ENCODE measurements at regions not wholly inside any gene's neighbourhood (a gene's known extent, or its start where the extent isn't known, plus 50 kb on each side); places are given as distances from the start of the nearest gene placed in this dataset.
A peak's percentile ranks its signal among the peaks of the same experiment; 100 is the strongest.

- H3K4me3 ChIP-seq (ENCODE audit: low read depth, low read length): no peak overlapping the region
- DNase-seq (ENCODE audit: low read depth): no peak
- TF ChIP-seq, protein P1, sequence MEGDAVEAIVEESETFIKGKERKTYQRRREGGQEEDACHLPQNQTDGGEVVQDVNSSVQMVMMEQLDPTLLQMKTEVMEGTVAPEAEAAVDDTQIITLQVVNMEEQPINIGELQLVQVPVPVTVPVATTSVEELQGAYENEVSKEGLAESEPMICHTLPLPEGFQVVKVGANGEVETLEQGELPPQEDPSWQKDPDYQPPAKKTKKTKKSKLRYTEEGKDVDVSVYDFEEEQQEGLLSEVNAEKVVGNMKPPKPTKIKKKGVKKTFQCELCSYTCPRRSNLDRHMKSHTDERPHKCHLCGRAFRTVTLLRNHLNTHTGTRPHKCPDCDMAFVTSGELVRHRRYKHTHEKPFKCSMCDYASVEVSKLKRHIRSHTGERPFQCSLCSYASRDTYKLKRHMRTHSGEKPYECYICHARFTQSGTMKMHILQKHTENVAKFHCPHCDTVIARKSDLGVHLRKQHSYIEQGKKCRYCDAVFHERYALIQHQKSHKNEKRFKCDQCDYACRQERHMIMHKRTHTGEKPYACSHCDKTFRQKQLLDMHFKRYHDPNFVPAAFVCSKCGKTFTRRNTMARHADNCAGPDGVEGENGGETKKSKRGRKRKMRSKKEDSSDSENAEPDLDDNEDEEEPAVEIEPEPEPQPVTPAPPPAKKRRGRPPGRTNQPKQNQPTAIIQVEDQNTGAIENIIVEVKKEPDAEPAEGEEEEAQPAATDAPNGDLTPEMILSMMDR (IDR thresholded peaks at IDR 0.05; ENCODE audit: control insufficient read depth, extremely low read depth, insufficient read depth): no peak
Observed at GRCh38 chr22:49027368-49027670, 800.4 kb downstream of the BRD1 start.

DNA sequence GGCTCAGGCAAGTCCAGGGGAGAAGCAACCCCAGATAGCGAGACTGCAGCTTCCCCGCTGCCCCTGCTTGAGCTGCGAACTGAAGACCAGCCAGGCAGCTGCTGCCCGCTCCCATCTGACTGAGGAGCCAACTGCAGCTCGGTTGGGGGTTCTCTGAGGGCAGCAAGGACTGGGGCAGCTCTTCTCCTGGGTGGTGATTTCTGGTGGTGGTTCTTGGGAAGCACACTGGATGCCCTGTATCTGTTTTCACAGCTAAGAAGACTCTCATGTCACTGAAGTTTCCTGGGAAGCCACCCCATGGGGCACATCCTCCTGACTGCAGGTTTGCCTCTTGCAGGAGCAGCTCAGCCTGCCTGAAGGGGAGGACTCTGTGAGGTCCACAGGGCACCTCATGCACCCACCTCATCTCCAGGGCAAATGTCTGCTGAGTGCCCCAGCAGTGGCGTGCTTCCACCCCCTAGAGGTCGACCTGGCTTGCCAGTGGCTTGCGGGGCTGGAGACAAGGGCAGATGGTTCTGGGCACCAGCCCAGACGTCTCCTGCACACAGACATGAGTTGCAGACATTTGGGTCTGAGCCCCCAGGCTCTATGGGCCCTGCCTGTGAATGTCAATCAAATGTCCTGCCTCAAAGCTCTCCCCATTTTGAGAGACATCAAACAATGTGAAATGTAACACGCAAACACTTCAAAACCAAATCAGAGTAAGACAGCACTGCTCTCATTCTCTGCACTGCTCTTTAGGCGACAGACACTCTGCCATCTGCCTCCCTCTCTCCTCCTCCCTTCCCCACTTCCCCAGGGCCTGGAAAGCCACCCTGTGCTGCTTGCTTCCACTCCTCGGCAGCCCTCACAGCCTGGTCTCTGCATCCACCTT lies 800.9 kb downstream of the BRD1 start:
- DNase-seq (ENCODE audit: low read depth): no peak
- H3K4me3 ChIP-seq (ENCODE audit: low read depth, low read length): no peak overlapping the region
- TF ChIP-seq, protein P1 (IDR thresholded peaks at IDR 0.05; ENCODE audit: control insufficient read depth, extremely low read depth, insufficient read depth): 0 out of 2 replicates have a peak, but pooled peaks have one; percentile 6

DNA sequence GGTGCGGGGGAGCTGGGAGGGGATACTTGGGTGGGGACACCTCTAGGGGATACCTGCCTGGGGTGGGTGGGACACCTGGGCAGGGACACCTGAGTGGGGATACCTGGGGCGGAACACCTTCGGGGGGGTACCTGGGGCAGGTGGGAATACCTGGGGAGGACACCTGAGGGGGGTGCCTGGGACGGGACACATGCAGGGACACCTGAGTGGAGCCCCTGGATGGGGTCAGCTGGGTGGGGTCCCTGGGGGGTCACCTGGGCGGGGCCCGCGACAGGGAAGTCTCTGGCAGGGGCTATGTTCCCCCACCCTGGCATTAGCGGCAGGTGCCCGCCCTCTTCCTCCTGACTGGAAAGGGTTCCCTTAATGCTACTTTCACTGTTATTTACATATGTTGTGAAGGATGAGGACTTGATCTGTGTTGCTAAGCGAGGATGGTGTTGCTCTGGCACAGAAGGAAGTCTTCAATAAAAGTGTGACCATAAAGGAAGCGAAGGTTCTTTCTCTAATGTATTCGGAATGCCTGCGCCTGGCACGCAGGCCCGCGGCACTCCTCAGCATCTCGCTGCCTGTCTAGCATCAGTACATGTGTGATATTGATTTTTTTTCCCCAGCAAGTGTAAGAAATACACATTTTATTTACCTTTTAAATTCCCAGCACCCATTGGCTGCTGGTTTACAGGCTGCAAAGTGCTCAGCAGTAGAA lies 801.7 kb downstream of the BRD1 start:
- DNase-seq (ENCODE audit: low read depth): no peak
- no peak overlapping the region for H3K4me3 ChIP-seq (ENCODE audit: low read depth, low read length)
- TF ChIP-seq, protein P1 (IDR thresholded peaks at IDR 0.05; ENCODE audit: control insufficient read depth, extremely low read depth, insufficient read depth): no peak

DNA sequence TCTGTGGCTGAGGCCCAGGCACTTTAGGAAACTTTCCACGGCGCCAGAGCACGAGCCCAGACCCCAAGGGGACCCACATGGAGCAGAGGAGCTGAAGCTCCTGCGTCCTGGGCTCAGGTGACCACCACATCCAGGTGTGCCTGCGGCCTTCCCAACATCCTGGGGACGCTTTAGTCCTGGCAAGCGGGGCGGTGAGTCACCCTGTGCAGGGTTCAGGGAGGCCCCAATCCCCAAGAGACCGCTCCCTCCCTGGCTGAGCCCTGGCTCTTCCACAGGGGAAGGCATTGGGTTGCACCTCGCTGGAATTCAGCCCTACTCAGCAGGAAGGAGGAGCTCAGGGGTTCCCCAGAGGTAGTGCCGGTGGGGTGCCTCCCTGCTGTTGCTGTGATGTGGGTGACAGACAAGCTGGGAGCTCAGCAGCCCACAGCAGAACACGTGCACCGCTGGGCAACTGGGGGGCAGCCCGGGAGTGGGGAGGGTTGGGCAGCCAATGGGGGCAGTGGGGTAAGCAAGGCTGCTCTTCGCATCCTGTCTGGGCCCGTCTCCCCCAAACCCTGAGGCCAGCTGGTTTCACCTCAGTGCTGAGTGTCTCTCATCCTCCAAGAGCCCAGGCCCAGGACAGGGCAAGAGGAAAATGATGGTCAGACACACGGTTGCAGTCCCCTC lies 802.8 kb downstream of the BRD1 start:
- TF ChIP-seq, protein P1 (IDR thresholded peaks at IDR 0.05; ENCODE audit: control insufficient read depth, extremely low read depth, insufficient read depth): no peak
- H3K4me3 ChIP-seq (ENCODE audit: low read depth, low read length): no peak overlapping the region
- no peak for DNase-seq (ENCODE audit: low read depth)

DNA sequence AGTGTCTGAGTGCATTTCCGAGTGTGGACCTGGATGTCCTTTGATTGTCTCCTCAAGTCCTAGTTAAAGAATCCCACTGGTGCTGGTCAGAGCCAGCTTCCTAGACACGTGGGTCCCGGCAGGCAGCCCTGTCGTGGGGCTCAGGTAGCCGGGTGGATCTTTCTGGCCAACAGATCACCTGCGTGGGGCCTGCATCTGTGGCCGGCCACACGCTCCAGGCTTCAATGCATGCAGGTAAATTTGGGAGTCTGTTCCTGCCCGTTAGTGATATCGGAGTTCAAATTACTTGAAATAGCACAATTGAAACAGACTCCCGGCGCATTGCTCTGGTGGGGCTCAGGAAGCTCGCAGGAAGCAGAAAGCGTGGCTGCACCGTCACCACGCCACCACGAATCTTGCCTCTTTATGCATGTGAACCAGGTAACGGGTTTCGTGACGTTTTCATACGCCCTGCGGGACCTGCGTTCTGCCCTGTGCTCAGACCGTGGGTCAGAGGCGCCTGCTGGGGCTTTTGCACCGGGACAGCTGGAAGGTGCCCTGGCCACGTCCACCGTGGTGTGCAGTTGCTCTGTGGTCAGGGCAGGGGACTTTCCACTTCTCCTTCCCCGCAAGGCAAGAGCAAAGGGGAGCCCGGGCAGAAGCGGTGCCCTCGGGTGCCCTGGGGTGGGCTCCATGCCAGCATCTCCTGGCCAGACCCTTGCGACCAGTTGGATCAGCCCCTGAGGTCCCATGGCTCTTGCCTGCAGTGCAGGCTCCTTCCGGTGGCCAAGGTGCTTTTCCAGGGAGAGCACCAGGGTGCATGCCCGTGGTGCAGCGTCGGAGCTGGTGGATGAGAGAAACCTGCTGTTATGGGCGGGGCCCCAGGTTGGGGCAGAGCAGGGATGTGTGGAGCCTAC lies 803.5 kb downstream of the BRD1 start:
- no peak for DNase-seq (ENCODE audit: low read depth)
- no peak overlapping the region for H3K4me3 ChIP-seq (ENCODE audit: low read depth, low read length)
- TF ChIP-seq, protein P1 (IDR thresholded peaks at IDR 0.05; ENCODE audit: control insufficient read depth, extremely low read depth, insufficient read depth): no peak

DNA sequence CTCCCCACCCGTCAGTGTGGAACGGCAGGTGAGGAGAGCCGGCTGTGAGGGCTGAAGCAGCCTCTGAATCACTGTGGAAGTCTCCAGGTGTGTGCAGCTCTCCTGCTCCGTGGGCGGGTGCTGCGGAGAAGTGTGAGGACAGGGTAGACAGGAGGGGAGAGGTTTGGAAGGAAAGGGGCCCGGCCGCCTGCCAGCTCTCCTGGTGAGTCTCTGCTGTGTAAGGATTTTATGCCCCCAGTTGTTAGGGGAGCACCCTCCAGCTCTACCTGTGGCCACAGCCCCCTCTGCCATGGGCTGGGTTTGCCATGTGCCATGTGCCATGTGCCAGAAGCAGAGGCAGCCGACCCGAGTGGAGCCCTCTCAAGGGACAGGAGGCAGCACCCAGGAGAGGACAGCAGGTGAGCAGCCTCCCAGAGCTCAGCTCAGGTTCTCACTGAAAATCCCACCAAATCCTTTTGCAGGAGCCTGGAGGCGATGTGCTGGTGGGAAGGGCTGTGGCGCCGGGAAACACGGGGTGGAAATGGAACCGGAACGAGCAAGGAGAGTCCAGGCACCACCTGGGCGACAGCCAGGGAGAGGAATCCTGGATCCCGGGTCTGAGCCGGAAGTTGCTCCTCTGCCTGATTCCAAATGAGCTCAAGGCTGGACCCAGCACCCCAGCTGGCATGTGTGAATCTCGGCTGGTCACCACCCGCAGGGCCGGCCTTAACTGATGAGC lies 804.4 kb downstream of the BRD1 start:
- no peak for DNase-seq (ENCODE audit: low read depth)
- TF ChIP-seq, protein P1 (IDR thresholded peaks at IDR 0.05; ENCODE audit: control insufficient read depth, extremely low read depth, insufficient read depth): no peak
- no peak overlapping the region for H3K4me3 ChIP-seq (ENCODE audit: low read depth, low read length)
